ENCODE measurements at regions not wholly inside any gene's neighbourhood (a gene's known extent, or its start where the extent isn't known, plus 50 kb on each side); places are given as distances from the start of the nearest gene placed in this dataset.

DNA sequence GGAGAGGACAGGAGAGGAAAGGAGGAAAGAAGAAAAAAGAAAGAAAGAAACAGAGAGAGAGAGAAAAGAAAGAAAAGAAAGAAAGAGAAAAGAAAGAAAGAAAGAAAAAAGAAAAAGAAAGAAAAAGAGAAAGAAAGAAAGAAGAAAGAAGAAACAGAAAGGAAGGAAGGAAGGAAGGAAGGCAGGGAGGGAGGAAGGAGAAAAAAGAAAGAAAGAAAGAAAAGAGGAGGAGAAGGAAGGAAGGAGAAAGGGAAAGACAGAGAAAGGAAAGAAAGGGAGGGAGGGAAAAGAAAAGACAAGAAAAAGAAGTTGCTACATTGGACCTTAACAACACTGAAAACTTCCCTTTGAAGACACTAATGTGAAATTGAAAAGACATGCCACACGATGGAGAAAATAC, 56.6 kb upstream of the CCL2 start:
- in situ Hi-C loops (cut with MboI; ENCODE audit: low sequenced_read_pairs), result no loop called here

DNA sequence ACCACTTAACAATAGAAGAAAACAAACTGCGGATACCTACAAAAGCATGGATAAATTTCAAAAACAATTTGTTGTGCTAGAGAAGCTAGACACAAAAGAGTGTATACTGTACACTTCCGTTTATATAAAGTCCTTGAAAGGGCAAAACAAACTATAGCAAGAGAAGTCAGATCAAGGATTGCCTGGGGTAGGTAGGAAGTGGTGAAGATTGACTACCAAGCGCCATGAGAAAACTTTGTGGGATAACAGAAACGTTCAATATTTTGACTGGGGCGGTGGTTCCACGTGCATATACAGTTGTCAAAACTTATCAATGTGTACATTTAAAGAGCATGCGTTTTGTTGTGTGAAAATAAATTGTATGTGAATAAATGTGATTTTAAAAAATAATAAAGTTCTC, 55.6 kb upstream of the CCL2 start:
- in situ Hi-C loops (cut with MboI; ENCODE audit: low sequenced_read_pairs), result no loop called here

DNA sequence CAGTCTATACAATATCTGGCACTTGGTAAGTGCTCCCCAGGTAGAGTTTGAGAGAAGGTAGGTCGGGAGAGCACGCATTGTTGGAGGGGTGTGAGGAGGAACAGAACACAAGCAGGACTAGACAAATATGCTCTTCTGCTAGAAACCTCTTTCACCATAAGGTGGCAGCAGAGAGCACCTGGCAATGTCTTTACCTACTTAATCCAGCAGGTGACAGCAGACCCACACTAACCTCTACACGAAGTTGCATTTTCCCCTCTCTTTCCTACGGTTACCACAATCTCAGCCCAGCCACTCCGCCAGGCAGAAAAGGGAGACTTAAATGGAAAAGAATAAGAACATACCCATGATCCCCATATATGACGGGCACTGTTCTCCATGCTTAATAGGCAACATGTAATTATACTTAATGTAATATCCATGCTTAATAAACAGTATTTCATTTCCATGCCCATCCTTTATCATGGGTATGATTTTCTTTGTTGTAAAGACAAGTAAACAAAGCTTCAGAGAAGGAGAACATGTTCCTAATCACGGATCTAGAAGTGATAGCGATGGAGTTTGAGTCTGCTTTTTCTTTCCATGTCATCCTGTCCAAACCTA, 55.1 kb upstream of the CCL2 start:
- in situ Hi-C loops (cut with MboI; ENCODE audit: low sequenced_read_pairs), result loop anchor here (5.0 kb wide), 2 partner anchors 47 to 162 kb away; partner anchors contain the start of gene CCL1

DNA sequence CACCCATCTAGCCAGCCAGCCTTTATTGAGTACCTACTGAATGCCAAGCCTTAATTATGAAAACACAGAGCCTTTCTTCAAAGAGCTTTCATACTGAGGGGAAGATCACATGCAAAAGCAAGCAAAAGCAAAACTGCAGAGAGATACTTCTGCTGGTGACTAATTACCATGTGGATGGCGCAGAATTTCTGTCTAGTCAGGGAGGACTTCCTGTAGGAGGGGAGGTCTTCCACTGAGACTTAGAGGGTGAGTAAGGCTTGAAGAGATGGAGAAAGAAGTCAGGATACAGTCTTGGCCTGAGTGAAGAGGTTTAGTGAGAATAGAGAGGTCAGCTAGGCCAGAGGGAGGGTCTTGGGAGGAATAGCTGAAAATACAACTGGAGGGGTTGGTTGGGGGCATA, 53.9 kb upstream of the CCL2 start:
- in situ Hi-C loops (cut with MboI; ENCODE audit: low sequenced_read_pairs), result loop anchor here (5.0 kb wide), 2 partner anchors 46 to 161 kb away; partner anchors contain the start of gene CCL1

DNA sequence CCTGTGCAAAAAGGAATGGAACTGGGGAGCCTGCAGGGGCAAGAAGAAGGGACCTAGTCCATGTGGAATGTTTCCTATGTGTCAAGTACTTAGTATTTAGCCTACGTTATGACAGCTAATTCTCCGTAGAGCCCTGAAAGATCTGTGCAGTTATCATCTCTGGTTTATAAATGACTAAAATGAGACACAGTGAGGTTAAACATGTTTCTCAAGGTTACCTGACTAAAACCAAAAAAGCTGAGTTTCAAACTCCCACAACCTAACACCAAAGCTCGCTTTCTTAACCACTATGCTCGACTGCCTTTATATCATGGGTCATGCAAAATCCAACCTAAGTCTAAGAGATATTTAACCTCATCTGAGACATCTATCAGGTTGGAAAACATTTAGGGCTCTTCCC, 53.3 kb upstream of the CCL2 start:
- in situ Hi-C loops (cut with MboI; ENCODE audit: low sequenced_read_pairs), result loop anchor here (5.0 kb wide), 2 partner anchors 46 to 161 kb away; partner anchors contain the start of gene CCL1

DNA sequence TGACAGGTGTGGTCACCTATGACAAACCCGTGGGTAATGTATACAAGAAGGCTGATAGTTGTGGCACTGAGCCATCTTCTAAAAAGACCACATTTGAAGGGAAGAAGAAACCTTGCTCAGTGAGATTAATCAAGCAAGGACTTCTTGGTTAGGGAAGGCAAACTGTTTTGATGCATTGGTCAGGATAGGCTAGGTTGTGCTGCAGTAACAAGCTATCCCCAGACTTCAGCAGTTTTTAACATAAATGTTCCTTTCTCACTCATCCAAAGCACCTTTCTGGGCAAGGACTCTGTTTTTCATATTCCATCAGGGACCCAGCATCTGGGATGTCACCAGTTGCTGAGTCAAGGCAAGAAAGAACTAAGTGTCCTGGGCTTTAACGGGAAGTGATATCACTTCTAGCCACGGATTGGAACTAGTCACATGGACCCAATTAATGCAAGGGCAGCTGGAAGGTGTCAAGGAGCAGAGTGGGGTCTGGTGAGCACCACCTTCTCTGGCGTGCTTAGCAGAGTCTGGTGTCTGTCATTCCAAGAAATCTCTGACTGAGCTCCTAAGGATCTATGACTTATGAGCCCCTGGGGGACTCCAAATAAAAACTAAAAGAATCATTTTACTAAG, 52.0 kb upstream of the CCL2 start:
- in situ Hi-C loops (cut with MboI; ENCODE audit: low sequenced_read_pairs), result loop anchor here (5.0 kb wide), 2 partner anchors 44 to 159 kb away; partner anchors contain the start of gene CCL1

DNA sequence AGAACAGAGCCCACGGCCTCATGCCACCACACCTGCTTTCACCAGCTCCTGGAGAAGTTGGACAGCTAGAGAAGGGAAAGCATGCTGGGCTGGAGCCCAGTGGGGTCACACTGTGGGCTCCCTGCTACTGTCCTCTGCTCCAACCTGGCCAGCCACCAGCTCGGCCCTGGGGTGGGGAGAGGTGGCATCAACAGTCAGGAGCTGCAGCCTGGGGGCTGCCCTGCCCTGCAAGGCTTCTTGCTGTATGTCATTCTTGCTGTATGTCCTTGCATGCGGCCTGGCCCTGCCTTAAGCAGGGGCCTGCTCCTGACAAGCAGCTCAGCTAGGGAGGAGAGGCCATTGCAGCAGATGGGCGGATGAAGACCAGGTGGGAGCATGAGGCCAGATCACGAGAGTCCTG, 50.7 kb upstream of the CCL2 start:
- in situ Hi-C loops (cut with MboI; ENCODE audit: low sequenced_read_pairs), result loop anchor here (5.0 kb wide), 2 partner anchors 43 to 158 kb away; partner anchors contain the start of gene CCL1

Measured in HL-60/S4 (cell line).